Femur (tissue), 1 donor: ENCODE measurements at regions not wholly inside any gene's neighbourhood (a gene's known extent, or its start where the extent isn't known, plus 50 kb on each side); places are given as distances from the start of the nearest gene placed in this dataset.
A peak's percentile ranks its signal among the peaks of the same experiment; 100 is the strongest.

Source experiments
- DNase-seq: peaks from one replicate; pipeline ENCODE4 v3.0.0-alpha.2; 2017

DNA sequence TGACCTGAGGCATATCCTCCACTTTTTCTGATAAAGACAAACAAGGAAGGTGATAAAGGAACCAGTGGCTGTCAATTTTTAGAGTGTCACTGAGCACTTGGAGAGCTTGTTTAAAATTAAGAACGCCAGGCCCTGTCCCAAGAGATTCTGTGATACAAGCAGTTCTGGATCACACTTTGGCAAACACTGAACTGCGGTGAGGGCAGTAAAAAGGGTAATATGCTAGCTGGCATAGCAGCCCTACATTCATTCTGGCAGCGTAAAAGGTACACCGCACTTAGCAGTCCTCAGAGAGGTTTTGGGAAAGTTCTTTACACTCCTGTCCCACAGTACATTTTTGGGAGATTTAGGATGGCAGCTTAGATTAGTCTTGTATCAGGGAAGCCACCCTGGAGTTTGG lies 101.3 kb upstream of the CCDC150 start:
- DNase-seq, result no peak

DNA sequence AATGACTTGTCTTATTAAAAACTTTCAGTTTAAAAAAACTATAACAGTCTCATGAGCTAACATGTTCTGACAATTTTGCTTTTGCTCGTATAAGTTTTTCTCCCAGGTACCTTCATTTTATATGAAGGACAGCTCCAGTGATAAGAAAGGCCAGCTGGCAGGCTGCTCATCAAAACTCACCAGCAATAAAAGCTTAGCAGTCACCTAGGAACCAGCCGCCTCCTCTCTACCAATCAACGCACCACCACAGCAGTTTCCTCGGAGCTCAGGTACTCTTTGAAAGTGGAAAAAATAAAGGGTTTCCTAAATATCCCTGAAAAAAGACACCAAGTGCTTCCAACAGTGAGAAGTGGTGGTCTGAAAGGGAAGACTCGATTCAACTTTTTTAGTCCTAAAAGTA lies 100.9 kb upstream of the CCDC150 start:
- DNase-seq, result no peak

DNA sequence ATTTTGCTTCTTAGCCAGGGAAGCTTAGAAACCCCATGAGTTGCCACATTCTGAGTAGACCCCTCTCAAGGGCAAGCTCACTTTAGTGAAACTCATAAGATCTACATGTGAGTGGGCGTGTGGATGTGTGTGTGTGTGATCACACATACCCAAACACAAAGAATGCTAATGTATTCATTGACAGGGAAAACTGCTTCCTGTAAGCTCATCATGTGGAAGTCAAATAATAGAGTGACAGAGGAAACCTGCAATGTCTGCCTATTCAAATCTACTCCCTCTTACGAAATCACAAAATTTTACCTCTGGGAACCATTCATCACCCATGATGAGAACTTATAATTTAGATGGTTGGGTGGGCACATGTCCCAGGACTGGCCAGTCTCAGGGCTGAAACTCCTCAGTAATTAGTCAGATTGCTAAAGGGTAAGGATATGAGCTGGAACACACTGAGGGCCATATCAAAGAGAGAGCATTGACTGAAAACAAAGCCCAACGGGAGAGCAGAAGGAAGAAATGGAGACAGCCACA lies 94.5 kb upstream of the CCDC150 start:
- no peak for DNase-seq

DNA sequence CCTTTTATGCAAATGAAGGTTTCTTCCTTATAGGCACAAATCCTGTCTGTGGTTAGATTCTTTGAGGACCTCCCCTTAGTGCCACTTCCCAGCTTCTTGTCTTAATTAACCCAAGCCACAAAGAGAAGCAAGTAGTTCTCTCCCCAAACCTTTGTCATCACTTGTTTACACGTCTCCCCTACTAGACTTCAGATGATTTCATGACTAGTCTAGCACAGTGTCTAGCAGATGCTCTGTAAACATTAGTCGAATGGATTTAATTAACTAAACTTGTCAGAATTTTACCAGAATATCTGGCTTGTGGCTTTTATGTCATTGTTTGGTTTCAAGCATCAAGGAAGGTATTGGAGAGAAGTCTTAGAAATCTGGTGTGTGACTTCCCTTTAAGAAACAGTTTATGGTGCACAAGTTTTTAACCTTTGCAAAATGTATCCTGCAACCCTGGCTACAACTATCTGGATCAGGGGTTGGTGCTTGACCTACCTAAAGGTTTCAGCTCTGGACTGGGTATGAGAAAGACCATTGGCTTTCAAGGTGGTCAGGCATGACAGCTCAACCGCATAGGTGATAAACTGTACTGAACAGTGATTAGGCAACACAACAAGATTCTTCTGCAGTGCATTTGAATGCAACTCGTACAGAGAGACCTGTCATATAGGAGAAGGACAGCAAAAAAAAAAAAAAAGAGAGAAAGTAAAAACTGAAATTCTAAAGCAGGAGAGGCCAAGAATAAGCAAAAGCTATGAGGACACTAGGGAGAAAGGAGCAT lies 93.2 kb upstream of the CCDC150 start:
- no peak for DNase-seq

DNA sequence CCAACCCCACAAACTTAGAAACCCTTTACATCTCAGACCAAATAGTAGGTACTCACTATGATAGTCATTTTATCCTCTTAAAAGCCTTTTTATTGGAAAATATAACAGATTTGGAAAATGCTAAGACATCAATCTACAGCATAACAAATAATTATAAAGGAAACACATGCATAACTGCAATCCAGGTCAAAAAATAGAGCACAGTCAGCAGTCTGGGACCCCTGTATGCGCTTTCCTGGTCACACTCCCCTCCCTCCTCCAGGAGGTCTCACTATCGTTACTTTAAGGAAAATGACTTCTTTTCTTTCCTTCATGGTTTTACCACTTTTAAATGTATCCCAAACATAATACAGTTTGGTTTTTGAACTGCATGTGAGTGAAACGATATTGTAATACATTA lies 90.5 kb upstream of the CCDC150 start:
- DNase-seq, result no peak

DNA sequence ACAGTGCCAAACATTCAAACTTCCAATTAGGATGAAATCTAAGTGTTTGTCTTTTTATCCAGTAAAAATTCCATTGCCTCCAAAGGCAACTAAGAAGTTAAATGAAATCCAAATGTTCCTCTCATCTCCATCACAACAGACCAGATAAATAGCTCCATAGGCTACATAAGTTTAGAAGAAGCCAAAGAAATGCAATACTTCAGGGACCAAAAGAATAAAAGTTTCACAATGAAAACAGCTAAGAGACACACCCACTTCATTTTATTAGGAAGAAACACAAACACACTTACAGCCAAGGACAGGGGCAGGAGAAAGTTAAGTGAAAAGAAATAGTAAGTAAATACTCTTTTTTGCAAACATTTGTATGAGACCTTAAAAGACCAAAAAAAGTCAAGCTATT lies 88.5 kb upstream of the CCDC150 start:
- no peak for DNase-seq

DNA sequence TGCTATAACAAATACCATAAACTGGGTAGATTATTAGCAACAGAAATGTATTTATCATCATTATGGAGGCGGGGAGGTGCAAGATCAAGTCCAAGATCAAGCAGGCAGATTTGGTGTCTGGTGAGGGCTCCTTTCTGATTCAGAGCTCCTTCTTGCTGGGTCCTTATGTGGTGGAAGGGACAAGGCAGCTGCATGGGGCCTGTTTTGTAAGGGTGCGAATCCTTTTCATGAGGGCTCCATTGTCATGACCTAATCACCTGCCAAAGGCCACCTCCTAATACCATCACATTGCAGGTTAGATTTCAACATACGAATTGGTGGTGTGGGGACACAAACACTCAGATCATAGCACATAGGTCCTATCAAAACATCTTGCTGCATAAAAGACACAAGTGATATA lies 84.4 kb upstream of the CCDC150 start:
- DNase-seq, result no peak

DNA sequence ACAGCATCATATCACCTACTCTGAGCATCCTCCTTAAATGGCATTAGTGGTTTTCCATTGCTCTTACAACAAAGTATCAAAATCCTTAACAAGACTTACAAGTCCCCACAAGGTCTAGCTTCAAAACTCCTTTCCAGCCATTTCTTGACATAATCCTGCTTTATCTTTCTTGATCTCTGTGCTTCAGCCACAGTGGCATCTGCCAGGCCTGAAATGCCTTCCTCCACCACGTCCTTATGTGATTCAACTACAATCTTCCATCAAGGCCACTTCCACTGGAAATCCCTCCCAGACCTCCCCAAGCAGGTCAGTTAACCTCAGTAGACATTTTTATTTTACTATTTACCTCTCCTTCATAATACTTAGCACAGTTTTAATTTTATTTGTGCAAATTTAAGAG lies 83.8 kb upstream of the CCDC150 start:
- DNase-seq, result no peak

DNA sequence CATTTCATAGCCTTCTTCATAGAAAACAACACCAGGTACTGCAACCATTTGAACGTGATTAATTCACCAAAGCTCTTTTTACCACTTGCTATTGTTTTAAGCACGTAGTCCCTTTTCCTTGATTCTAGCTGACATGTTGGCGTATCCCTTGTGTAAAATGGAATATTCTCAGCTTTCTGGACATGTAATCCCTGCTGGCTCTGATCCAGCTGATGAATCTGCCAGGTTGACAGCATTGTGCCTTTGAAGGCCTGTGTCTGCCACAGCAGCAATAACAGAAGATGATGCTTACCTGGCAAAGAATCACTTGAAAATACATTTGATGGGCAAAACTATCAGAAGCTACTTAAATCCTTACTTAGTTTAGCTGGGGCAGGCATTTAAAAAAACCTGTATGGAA lies 81.0 kb upstream of the CCDC150 start:
- DNase-seq, result no peak

DNA sequence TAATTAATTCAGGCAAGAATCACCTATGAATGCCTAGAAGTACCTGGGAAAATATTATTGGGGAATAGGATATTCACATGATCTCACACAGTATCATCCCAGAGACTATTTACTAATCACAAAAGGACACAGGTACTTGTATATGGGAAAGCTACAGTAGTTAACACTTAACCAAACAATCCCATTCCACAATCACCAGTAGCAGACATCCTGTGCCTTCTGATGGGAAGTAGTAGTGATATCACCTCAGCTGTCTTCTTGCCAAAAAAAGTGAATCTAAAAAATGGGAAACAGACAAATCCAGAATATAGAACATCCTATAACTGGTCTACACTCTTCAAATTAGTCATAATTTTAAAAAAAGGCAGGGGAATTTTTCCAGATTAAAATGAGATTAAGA lies 75.6 kb upstream of the CCDC150 start:
- DNase-seq, result no peak

DNA sequence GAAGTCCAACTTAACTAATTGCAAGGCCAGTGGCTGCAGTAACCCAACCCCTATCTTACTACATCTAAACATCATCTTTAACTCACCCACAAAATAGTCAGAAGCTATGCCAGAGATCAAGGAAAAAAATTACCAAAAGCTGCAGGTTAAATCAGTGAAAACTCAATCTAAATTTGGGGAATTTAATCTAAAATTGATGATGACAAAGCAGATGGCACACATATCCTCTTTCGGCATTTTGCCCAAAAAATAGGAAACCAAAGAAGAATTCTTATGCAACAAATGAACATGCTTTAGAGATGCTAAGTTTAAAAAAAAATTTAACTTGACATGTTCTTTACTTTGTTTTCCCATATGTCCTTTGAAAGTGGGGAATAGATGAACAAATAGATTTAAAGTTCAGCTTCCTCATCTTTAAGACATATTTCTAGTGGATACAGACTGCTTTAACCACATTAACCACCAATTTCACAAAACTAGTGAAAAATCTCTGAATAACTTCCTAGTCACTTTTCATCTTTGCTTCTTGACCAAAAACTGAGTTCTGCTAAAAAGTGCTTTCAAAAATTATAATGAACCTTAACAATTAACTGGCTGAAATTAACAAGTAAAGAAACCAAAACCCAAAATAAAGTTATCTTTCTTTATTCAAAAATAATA lies 74.3 kb upstream of the CCDC150 start:
- DNase-seq, result no peak

DNA sequence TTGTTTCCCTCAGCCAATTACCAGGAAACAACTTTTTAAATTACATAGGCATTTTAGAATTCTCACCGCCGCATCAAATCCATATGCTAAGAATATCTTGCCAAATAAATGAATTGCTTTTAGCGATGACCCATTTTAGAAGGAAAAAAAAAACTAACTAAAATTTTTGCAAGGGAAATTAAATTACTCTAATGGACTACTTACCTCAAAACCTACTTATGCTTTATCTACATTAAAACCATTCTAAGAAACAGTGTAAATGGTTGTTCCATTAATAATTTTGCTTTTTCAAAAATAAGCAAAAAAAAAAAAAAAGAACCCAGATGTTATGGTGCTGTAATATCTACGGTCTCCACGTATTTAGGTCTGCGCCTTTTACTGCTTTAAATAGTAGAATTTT lies 73.5 kb upstream of the CCDC150 start:
- no peak for DNase-seq

DNA sequence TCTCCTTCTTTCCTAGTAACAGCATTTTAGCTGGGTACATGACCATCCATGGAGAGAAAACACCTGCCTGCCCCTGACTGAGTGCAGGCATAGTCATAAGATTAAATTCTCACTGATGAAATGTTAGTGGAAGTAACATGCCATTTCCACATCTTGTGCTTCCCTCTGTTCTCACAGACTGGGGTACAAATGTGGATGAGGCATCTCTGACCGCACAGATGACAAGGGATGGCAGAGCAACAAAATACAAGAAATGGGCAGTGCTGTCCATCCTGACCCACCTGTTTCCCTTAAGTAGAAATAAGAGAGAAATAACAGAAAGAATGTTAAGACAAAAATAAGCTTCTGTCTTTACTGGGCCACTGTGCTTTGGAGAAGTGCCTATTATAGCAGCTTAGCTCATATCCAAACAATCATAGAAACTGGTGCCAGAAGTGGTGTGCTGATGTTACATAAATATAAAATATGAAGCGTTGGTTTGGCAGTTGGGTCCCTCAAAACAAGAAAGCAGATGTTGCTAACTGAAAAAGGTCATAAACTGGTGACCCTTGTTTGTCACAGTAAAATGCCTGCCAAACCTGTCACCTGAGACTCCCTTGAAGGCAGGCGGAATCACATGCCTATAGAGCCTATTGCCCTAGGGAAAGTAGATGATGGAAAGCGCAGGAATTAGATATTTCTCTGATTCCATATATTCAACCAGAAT lies 72.4 kb upstream of the CCDC150 start:
- DNase-seq, result peak; percentile 42

DNA sequence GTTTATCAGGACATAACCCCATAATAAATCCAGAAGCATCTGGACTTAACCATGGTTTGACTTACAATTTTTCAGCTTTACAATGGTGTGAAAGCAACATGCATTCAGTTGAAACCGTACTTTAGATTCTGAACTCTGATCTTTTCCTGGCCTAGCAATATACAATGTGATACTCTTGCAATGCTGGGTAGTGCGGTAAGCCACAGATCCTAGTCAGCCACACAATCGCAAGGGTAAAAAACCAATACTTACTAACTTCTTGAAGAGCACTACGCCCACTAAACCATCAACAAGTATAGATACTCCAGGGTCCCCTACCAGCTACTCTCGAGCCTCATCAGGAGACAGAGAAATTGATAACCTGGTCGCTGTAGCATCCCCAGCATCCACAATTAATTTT lies 71.0 kb upstream of the CCDC150 start:
- no peak for DNase-seq

DNA sequence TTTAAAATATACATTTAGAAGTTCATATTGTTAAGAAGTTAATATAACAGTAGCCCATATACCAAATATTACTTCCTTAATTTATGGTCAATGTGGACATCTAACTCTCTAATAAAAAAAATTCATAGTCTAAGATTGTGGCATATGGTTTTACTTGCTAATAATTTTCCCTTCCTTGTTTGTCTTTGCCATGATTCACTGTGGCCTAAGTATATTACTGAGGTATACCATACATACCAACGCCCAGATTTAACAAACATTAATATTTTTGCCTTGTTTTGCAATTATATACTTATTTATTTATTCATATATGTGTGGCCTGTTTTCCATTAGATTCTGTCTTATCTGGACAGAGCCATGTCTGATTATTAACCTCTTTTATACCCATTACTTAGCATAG lies 54.6 kb upstream of the CCDC150 start:
- no peak for DNase-seq

DNA sequence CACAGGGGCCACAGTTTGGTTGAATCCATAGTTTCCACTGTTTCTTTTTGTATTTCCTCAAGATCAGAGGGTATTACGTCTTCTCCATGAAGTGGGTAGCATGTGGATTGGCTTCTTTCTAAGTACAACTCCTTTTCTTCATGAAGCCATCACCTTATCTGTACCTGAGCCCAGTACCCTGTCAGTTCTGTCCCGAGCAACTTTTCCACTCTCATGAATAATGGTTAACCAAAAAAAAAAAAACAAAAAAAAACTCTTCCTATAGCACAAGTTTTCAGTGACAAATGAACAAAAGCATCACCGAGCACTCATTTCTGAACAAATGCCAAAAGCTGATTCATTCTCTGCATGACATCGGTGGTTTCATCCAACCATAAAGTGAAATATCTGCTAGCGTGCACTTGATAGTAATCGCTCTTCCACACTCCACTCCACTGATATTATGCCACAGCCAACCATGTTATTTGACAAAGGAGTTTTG lies 53.0 kb upstream of the CCDC150 start:
- DNase-seq, result no peak

DNA sequence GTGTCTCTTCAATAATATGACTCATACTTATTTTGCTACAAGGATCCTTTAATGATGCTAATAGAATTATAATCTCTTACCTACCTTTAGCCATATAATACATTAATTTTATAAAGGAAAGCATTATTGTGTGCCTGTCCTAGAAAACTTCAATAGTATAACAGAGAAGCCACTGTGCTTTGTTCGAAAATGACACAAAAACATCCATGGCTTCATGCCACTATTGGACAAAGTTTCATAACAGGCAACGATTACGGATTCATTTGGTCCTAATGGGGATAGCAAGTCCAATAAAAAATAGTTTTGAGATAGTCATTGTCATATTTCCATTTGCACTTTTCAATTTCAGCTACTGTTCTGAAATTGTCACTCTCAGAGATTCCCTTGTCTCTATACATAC lies 52.5 kb upstream of the CCDC150 start:
- DNase-seq, result no peak

DNA sequence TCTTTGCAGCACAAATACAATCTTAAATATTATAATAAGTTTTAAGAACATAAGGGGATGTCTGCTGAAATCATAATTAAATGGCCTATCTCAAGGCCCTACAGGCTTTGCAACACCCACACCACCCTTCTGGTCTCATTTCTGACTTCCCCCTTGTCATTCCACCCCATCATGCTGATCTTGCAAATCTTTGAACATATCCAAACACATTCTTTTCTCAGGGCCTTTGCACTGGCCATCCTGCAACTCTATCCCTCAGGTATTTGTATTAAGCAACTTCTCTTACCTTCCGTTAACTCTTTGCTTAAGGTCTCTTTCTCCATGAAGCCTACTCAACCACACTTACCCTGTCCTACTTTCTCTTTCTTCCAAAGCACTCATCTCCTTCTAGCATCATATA lies 51.8 kb upstream of the CCDC150 start:
- DNase-seq, result no peak

DNA sequence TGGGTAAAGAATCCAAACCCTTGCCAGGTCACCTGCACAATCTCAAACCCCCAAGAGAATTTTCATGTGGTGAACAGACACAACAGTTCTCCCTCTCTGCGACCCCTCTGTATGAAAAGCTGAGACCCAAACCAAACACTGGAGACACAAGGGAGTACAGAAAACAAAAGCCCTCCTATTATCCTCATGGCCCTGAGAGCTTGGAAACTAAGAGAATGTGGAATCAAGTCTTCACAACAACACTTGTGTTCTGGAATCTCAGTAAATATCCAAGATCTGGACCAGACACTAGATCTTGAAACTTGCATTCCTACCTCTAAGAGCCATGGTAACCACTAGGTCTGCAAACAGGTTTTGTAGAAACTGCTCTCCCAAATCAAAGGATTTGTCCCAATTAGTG lies 50.1 kb upstream of the CCDC150 start:
- no peak for DNase-seq
